Stimulated activated CD8-positive, alpha-beta memory T cell treated with anti-CD3 and anti-CD28 coated beads, Interleukin-4, amount 100 ng/mL, for 48 hours (primary cell): ENCODE measurements at regions not wholly inside any gene's neighbourhood (a gene's known extent, or its start where the extent isn't known, plus 50 kb on each side); places are given as distances from the start of the nearest gene placed in this dataset.
"Not testable (repeated sequence)": the region's sequence is repeated elsewhere in the genome, so short reads cannot be mapped to it uniquely, and the experiment has no call there.

Source experiments
- DNase-seq: peaks from one replicate; pipeline ENCODE4 v3.0.0-alpha.2; 2020

GRCh38 chr10:63935705-63936104, 414.5 kb downstream of the REEP3 start:
- DNase-seq: no peak

- no peak for DNase-seq
Measured at GRCh38 chr10:63940277-63940922, 419.2 kb downstream of the REEP3 start.

GRCh38 chr10:63964406-63964805, 443.2 kb downstream of the REEP3 start:
- DNase-seq: no peak

- DNase-seq: no peak
Measured at GRCh38 chr10:63965846-63966245, 444.6 kb downstream of the REEP3 start.

- DNase-seq: no peak
Measured at GRCh38 chr10:63972949-63973827, 452.0 kb downstream of the REEP3 start.

GRCh38 chr10:63976538-63976937, 455.3 kb downstream of the REEP3 start:
- peak; percentile 68 for DNase-seq

- DNase-seq: peak; percentile 36
Measured at GRCh38 chr10:63977329-63977923, 456.2 kb downstream of the REEP3 start.

- DNase-seq: not testable (repeated sequence)
Measured at GRCh38 chr10:63980870-63981269, 459.7 kb downstream of the REEP3 start.

- not testable (repeated sequence) for DNase-seq
Measured at GRCh38 chr10:63984061-63984460, 462.9 kb downstream of the REEP3 start.

GRCh38 chr10:63986536-63986935, 465.3 kb downstream of the REEP3 start:
- no peak for DNase-seq

GRCh38 chr10:63987212-63987611, 466.0 kb downstream of the REEP3 start:
- no peak for DNase-seq

- DNase-seq: no peak
Measured at GRCh38 chr10:63994371-63994770, 473.2 kb downstream of the REEP3 start.

GRCh38 chr10:64007157-64007556, 486.0 kb downstream of the REEP3 start:
- DNase-seq: no peak

- no peak for DNase-seq
Measured at GRCh38 chr10:64010711-64011110, 489.5 kb downstream of the REEP3 start.

- DNase-seq: no peak
Measured at GRCh38 chr10:64011912-64012714, 490.9 kb downstream of the REEP3 start.

GRCh38 chr10:64014281-64014680, 493.1 kb downstream of the REEP3 start:
- no peak for DNase-seq

- DNase-seq: no peak
Measured at GRCh38 chr10:64023926-64024470, 502.8 kb downstream of the REEP3 start.

- DNase-seq: no peak
Measured at GRCh38 chr10:64033711-64034110, 512.5 kb downstream of the REEP3 start.

- no peak for DNase-seq
Measured at GRCh38 chr10:64036321-64036930, 515.2 kb downstream of the REEP3 start.

- no peak for DNase-seq
Measured at GRCh38 chr10:64037071-64037661, 516.0 kb downstream of the REEP3 start.

GRCh38 chr10:64038107-64038506, 516.9 kb downstream of the REEP3 start:
- no peak for DNase-seq

GRCh38 chr10:64039198-64039597, 518.0 kb downstream of the REEP3 start:
- DNase-seq: no peak
